ENCODE measurements at regions not wholly inside any gene's neighbourhood (a gene's known extent, or its start where the extent isn't known, plus 50 kb on each side); places are given as distances from the start of the nearest gene placed in this dataset.

- no peak for DNase-seq (ENCODE audit: low read depth, low spot score)
- TF ChIP-seq CTCF (conservative IDR thresholded peaks at IDR 0.05) = no peak
- H3K36me3 Mint-ChIP-seq (ENCODE audit: low read depth) = no peaks in the 10 kb centered on the region
- H3K4me3 Mint-ChIP-seq = no peak overlapping the region
- no peaks in the 10 kb centered on the region for H3K4me1 Mint-ChIP-seq
- H3K27me3 Mint-ChIP-seq (ENCODE audit: low read depth) = no peaks in the 10 kb centered on the region
- no peak overlapping the region for H3K27ac Mint-ChIP-seq (ENCODE audit: unreplicated experiment)
- peaks cover 6% of the 10 kb centered on the region for H3K9me3 Mint-ChIP-seq
These were observed 786.0 kb upstream of the GRM7 start for GRCh38 chr3:6074952-6075351.

- H3K4me3 Mint-ChIP-seq = no peak overlapping the region
- no peaks in the 10 kb centered on the region for H3K36me3 Mint-ChIP-seq (ENCODE audit: low read depth)
- DNase-seq (ENCODE audit: low read depth, low spot score) = no peak
- H3K9me3 Mint-ChIP-seq = peaks cover 4% of the 10 kb centered on the region
- no peaks in the 10 kb centered on the region for H3K27me3 Mint-ChIP-seq (ENCODE audit: low read depth)
- no peaks in the 10 kb centered on the region for H3K4me1 Mint-ChIP-seq
- TF ChIP-seq CTCF (conservative IDR thresholded peaks at IDR 0.05) = no peak
- H3K27ac Mint-ChIP-seq (ENCODE audit: unreplicated experiment) = no peak overlapping the region
These were observed 782.5 kb upstream of the GRM7 start for GRCh38 chr3:6078436-6078835.

GRCh38 chr3:6079011-6079410, 781.9 kb upstream of the GRM7 start:
- Mint-ChIP-seq H3K27ac (ENCODE audit: unreplicated experiment) (peak overlapping the region; percentile 16), H3K27me3 (ENCODE audit: low read depth) (no peaks in the 10 kb centered on the region), H3K9me3 (peaks cover 4% of the 10 kb centered on the region), H3K36me3 (ENCODE audit: low read depth) (no peaks in the 10 kb centered on the region), H3K4me3 (no peak overlapping the region), H3K4me1 (no peaks in the 10 kb centered on the region)
- DNase-seq (ENCODE audit: low read depth, low spot score) = no peak
- no peak for TF ChIP-seq CTCF (conservative IDR thresholded peaks at IDR 0.05)

GRCh38 chr3:6079561-6080179, 781.2 kb upstream of the GRM7 start:
- H3K27ac Mint-ChIP-seq (ENCODE audit: unreplicated experiment) = no peak overlapping the region
- H3K9me3 Mint-ChIP-seq = peaks cover 4% of the 10 kb centered on the region
- H3K4me3 Mint-ChIP-seq = no peak overlapping the region
- no peak for TF ChIP-seq CTCF (conservative IDR thresholded peaks at IDR 0.05)
- no peaks in the 10 kb centered on the region for H3K36me3 Mint-ChIP-seq (ENCODE audit: low read depth)
- DNase-seq (ENCODE audit: low read depth, low spot score) = no peak
- no peaks in the 10 kb centered on the region for H3K4me1 Mint-ChIP-seq
- no peaks in the 10 kb centered on the region for H3K27me3 Mint-ChIP-seq (ENCODE audit: low read depth)

GRCh38 chr3:6088433-6088832, 772.5 kb upstream of the GRM7 start:
- Mint-ChIP-seq H3K27ac (ENCODE audit: unreplicated experiment) (no peak overlapping the region), H3K9me3 (peaks cover 2% of the 10 kb centered on the region)

More at GRCh38 chr3:6088433-6088832, 772.5 kb upstream of the GRM7 start:
- Mint-ChIP-seq H3K4me1 (no peaks in the 10 kb centered on the region), H3K4me3 (no peak overlapping the region), H3K36me3 (ENCODE audit: low read depth) (no peaks in the 10 kb centered on the region), H3K27me3 (ENCODE audit: low read depth) (no peaks in the 10 kb centered on the region)
- no peak for TF ChIP-seq CTCF (conservative IDR thresholded peaks at IDR 0.05)
- DNase-seq (ENCODE audit: low read depth, low spot score) = no peak

Data from neural crest cell (in vitro differentiated cells).